ENCODE measurements at regions not wholly inside any gene's neighbourhood (a gene's known extent, or its start where the extent isn't known, plus 50 kb on each side); places are given as distances from the start of the nearest gene placed in this dataset.

DNA sequence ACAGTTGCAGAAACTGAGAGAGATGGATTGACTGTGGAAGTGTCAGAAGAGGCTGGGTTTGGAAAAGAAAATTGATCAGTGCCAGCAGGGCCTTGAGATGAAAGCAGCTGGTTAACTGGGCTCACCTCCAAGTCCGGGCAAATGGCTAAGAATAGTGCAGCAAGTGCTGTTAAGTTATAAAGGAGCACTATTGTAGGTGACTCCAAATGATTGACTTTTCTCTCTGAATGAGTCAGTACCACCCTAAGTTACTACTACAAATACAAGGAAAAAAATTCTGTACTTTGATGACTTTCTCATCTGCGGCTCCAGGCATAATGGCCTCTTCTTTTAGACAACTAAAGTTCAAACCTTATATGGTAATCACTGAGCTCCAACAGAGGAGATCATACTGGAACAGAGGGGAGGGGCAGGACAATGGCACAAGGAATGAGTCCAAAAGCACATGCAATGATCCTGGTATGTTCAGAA lies 733.4 kb upstream of the INTU start:
- TF ChIP-seq, protein P1, sequence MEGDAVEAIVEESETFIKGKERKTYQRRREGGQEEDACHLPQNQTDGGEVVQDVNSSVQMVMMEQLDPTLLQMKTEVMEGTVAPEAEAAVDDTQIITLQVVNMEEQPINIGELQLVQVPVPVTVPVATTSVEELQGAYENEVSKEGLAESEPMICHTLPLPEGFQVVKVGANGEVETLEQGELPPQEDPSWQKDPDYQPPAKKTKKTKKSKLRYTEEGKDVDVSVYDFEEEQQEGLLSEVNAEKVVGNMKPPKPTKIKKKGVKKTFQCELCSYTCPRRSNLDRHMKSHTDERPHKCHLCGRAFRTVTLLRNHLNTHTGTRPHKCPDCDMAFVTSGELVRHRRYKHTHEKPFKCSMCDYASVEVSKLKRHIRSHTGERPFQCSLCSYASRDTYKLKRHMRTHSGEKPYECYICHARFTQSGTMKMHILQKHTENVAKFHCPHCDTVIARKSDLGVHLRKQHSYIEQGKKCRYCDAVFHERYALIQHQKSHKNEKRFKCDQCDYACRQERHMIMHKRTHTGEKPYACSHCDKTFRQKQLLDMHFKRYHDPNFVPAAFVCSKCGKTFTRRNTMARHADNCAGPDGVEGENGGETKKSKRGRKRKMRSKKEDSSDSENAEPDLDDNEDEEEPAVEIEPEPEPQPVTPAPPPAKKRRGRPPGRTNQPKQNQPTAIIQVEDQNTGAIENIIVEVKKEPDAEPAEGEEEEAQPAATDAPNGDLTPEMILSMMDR (IDR thresholded peaks at IDR 0.05), result no peak

DNA sequence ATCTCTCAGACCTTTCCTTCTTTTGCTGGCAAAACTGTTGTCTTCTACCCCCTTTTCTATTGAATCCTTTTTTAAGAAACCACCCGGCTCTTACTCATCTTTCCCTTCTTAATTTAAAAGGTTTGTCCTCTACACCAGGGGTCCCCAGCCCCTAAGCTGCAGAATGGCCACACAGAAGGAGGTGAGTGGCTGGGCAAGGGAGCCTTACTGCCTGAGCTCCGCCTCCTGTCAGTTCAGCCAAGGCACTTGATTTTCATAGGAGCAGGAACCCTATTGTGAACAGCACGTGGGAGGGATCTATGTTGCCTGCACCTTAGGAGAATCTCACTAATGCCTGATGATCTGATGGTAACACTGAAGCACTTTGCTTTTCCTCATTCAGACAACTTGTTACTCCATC lies 726.3 kb upstream of the INTU start:
- TF ChIP-seq, protein P1 (IDR thresholded peaks at IDR 0.05), result no peak

DNA sequence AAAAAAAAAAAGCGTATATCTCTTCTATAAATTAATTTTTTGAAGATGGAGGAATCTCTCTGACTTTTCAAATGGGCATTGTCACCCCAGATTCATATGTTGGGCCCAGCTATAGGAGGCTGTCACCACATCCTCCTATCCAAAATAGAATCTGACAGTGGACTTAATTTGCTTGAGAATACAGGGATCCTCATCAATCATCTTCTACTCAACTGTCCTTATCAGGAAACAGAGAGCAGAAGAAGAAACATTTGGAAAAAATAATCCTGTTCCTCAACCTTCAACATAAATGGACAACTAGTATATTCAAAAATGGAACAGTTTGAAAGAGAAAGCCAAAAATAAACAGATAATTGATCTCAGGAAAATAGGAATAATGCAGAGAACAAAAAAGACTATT lies 725.4 kb upstream of the INTU start:
- TF ChIP-seq, protein P1 (IDR thresholded peaks at IDR 0.05), result no peak

DNA sequence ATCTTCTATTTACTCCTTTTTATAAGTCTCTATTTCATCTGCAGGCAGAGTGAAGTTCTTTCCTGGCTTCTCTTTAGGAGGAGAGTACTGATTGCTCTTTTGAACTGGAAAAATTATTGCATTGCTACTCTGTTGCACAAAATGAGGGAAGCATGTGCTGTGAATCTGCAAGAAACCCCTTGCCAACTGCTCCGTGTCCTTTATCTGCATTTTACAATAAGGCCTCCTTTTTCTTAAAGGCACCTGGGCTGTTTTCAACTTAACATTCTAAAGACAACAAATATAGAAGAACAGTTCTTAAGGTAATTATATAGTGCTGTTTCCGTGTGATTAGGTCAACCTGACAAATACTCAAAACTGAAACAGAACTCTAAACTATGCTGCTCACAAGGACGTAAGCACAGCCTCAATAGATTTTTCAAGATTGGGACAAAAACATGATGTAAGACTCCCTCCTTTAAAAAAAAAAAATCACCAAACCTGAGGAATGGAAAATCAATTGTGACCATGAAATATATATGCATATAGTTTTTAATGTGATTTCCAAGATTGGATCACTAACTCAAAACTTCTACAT lies 716.6 kb upstream of the INTU start:
- TF ChIP-seq, protein P1 (IDR thresholded peaks at IDR 0.05), result no peak

DNA sequence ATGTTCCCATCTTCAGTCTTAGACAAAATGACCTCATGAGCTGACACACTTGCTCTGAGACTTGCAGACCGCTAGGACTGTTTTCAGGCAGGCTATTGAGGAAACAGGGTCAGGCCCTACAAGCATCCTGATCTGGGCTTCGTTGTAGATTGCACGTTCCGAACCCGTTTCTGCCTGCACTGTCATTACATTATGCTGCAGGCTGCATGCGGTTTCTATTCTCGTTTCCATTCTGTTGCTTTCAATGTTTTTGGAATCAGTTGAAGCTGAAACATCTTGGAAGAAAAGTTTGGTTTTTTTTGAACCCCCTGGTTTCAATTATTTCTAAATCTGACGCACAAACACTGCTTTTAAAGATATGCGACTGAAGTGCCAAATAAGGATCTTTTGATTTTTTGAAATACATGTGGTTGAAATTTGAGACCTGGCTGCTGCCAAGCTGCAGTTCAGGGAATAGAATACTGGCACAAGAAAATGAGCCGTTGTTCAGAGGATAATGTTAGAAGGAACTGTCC lies 716.1 kb upstream of the INTU start:
- TF ChIP-seq, protein P1 (IDR thresholded peaks at IDR 0.05), result no peak

DNA sequence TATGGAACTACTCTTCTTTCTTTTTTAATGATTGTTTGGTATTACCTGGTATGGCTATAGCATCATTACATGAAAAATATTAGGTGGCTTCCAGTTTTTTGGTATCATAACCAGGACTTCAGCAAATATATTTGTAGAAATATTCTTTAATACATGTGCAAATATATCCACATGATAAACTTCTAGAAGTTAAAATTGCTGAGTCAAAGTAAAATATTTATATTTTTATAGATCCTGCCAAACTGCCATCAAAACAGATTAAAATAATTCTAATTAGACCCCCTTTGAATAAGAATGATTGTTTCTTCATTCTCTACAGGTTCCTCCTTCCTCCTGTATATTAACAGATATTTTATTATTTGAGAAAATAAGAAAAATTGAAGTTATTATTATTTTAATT lies 708.5 kb upstream of the INTU start:
- TF ChIP-seq, protein P1 (IDR thresholded peaks at IDR 0.05), result no peak

DNA sequence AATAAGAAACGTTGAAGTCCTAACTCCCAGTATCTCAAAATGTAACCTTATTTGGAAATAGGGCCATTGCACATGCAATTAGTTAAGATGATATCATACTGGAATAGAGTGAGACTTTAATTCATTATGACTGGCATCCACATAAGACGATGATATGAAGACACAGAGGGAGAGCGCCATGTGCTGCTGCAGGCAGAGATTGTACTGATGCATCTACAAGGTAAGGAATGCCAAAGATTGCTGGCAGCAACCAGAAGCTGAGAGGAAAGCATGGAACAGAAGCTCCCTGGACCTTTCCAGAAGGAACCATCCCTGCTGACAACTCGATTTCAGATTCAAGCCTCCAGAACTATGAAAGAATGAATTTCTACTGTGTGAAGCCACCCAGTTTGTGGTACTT lies 697.0 kb upstream of the INTU start:
- TF ChIP-seq, protein P1 (IDR thresholded peaks at IDR 0.05), result no peak

DNA sequence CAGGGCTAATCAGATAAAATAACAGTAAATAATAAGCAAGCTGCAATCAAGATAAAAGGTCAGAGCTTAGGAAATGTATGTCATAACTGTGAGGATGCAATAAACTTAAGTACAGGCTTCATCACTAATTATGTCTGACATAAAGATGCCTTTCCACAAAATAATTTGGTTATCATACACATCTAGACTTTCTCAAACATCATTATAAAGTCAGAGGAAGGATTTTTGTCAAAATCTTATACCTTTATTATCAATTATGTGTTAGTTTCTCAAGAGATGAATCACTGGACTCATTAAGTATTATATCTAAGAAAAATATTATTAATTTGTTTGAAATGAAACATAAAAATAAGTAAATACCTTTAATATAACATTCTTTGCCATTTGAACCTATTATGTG lies 695.4 kb upstream of the INTU start:
- TF ChIP-seq, protein P1 (IDR thresholded peaks at IDR 0.05), result no peak
